Endothelial cell of umbilical vein (primary cell): ENCODE measurements at regions not wholly inside any gene's neighbourhood (a gene's known extent, or its start where the extent isn't known, plus 50 kb on each side); places are given as distances from the start of the nearest gene placed in this dataset.

Experiments used
- BruUV-seq: library from RNA; stranded (reverse); fragments of 400-500 nt; replicated peaks from 2 replicates; lab custom pipeline; 2021; lab: Mats Ljungman, UMichigan
- CTCF ChIA-PET: fragments of 300-600, 350-600 bp; sonication (Branson Sonifier 250); formaldehyde crosslinking; loops from one replicate; lab custom pipeline; 2021; ENCODE audit warnings: antibody characterized with exemption, inconsistent platforms; lab: Charles Lee
- POLR2A ChIA-PET: fragments of 300-600, 350-600 bp; sonication (Branson Sonifier 250); formaldehyde crosslinking; loops from one replicate; lab custom pipeline; 2021; ENCODE audit warnings: antibody characterized with exemption, inconsistent platforms; lab: Charles Lee
- DNase-seq: peaks from one replicate; pipeline ENCODE4 v3.0.0-alpha.2; 2011; ENCODE audit warnings: low read depth, low spot score
- FAIRE-seq: peaks from 2 replicates; lab custom pipeline; 2011; peaks lifted over from hg19 to GRCh38; lab: Jason Lieb, UNC
- H2AFZ ChIP-seq: 2 replicates; pipeline ENCODE4 v1.6.0; 2012; ENCODE audit warnings: low read depth, low read length, control low read depth, inconsistent platforms
- H3K27ac ChIP-seq: 2 replicates; pipeline ENCODE4 v1.5.1; 2011; ENCODE audit warnings: low read depth, mild to moderate bottlenecking, control low read depth, low read length, moderate library complexity; ENCODE audit not compliant: insufficient read depth
- H3K27me3 ChIP-seq, 2 experiments: 2 replicates each; pipeline versions ENCODE4 v1.6.0 to v1.6.1; 2011; ENCODE audit warnings: low read length in 2 of 2, mixed read lengths in 1 of 2; ENCODE audit not compliant: control insufficient read depth in 2 of 2, insufficient read depth in 2 of 2
- H3K36me3 ChIP-seq, 2 experiments: 2 replicates in 1 of 2; 3 replicates in 1 of 2; pipeline ENCODE4 v1.5.1; 2011; ENCODE audit warnings: low read length in 2 of 2, mild to moderate bottlenecking in 1 of 2, moderate library complexity in 1 of 2; ENCODE audit not compliant: control insufficient read depth in 2 of 2, insufficient read depth in 2 of 2; ENCODE audit errors: extremely low read depth in 1 of 2
- H3K4me1 ChIP-seq: 3 replicates; pipeline ENCODE4 v1.5.1; 2011; ENCODE audit warnings: mild to moderate bottlenecking, low read length; ENCODE audit not compliant: control insufficient read depth, insufficient read depth; ENCODE audit errors: extremely low read depth
- H3K4me2 ChIP-seq: 2 replicates; pipeline ENCODE4 v1.6.1; 2011; ENCODE audit warnings: low read length, control low read depth, mixed read lengths; ENCODE audit not compliant: insufficient read depth
- H3K4me3 ChIP-seq, 3 experiments: fragments of 200-600 bp in 1 of 3; sonication (generic), shearing (Covaris generic) in 1 of 3; replicated peaks in 1 of 3; 2 replicates each; pipeline ENCODE4 v1.5.1; 2011 to 2016; ENCODE audit warnings: control low read depth in 3 of 3, low read length in 3 of 3, mild to moderate bottlenecking in 2 of 3, inconsistent platforms in 1 of 3, low read depth in 1 of 3, moderate library complexity in 1 of 3; ENCODE audit not compliant: insufficient read depth in 1 of 3
- H3K79me2 ChIP-seq: 2 replicates; pipeline ENCODE4 v1.6.0; 2012; ENCODE audit warnings: low read length, inconsistent platforms; ENCODE audit not compliant: control insufficient read depth, insufficient read depth
- H3K9ac ChIP-seq: replicated peaks from 2 replicates; pipeline ENCODE3; 2011; ENCODE audit warnings: low read length, control low read depth; ENCODE audit not compliant: insufficient read depth; ENCODE audit errors: extremely low read depth
- H3K9me1 ChIP-seq: replicated peaks from 3 replicates; pipeline ENCODE4 v1.6.0; 2011; ENCODE audit warnings: mild to moderate bottlenecking, low read length; ENCODE audit not compliant: control insufficient read depth, insufficient read depth; ENCODE audit errors: extremely low read depth
- H3K9me3 ChIP-seq: replicated peaks from 2 replicates; pipeline ENCODE4 v1.5.1; 2012; ENCODE audit warnings: low read length, inconsistent platforms; ENCODE audit not compliant: control insufficient read depth, insufficient read depth
- H4K20me1 ChIP-seq: replicated peaks from 2 replicates; pipeline ENCODE3; 2011; ENCODE audit warnings: mild to moderate bottlenecking, low read length; ENCODE audit not compliant: control insufficient read depth, insufficient read depth; ENCODE audit errors: extremely low read depth
- EZH2 ChIP-seq: IDR thresholded peaks from 2 replicates; pipeline ENCODE4 v1.6.1; 2012; ENCODE audit warnings: borderline replicate concordance, low read depth, mild to moderate bottlenecking, moderate library complexity, low read length, inconsistent platforms; ENCODE audit not compliant: severe bottlenecking
- FOS ChIP-seq: IDR thresholded peaks from 2 replicates; pipeline ENCODE4 v1.6.1; 2011; ENCODE audit warnings: mild to moderate bottlenecking, low read length, moderate library complexity, borderline replicate concordance; ENCODE audit not compliant: insufficient read depth
- GATA2 ChIP-seq: IDR thresholded peaks from 2 replicates; pipeline ENCODE4 v1.7.0; 2011; ENCODE audit warnings: low read depth, mild to moderate bottlenecking, moderate library complexity, mixed read lengths, low read length; ENCODE audit not compliant: insufficient read length, insufficient read depth
- JUN ChIP-seq: IDR thresholded peaks from 2 replicates; pipeline ENCODE4 v1.6.1; 2011; ENCODE audit warnings: borderline replicate concordance, low read depth; ENCODE audit not compliant: insufficient read length, insufficient read depth
- MYC ChIP-seq: IDR thresholded peaks from one replicate; pipeline ENCODE4 v1.6.1; 2011; ENCODE audit warnings: mild to moderate bottlenecking, low read depth, low read length
- POLR2A ChIP-seq: IDR thresholded peaks from 2 replicates; pipeline ENCODE4 v1.6.1; 2012; ENCODE audit warnings: low read depth, mild to moderate bottlenecking, control low read depth, low read length
- POLR2AphosphoS5 ChIP-seq: IDR thresholded peaks from 2 replicates; pipeline ENCODE4 v1.6.1; 2012; ENCODE audit warnings: low read depth, mild to moderate bottlenecking, control low read depth, low read length, moderate library complexity; ENCODE audit not compliant: insufficient read depth
- dilution Hi-C: fragments of 300-500 bp; cut with MboI; formaldehyde crosslinking; loops from one replicate; pipeline ENCODE4 v1.15.0; 2019; ENCODE audit warnings: low sequenced_read_pairs; ENCODE audit not compliant: extremely low pct_ligation_motif_present
- intact Hi-C: fragments of 100-400 bp; cut with micrococcal nuclease; formaldehyde crosslinking; loops from one replicate; pipeline ENCODE4 v1.10.0; 2022
- TF ChIP-seq, protein P1 (sequence below), 2 donors: IDR thresholded peaks; 1 replicate in 1 of 2; 2 replicates in 1 of 2; pipeline ENCODE4 v1.5.1; 2011; ENCODE audit warnings: low read length in 2 of 2, mild to moderate bottlenecking in 2 of 2, moderate library complexity in 2 of 2, control low read depth in 1 of 2, inconsistent platforms in 1 of 2, low read depth in 1 of 2; ENCODE audit not compliant: insufficient read depth in 1 of 2; ENCODE audit errors: extremely low read depth in 1 of 2
- TF ChIP-seq, protein P2 (sequence below): IDR thresholded peaks from 2 replicates; pipeline ENCODE4 v1.6.1; 2011; ENCODE audit not compliant: insufficient read depth, insufficient read length

DNA sequence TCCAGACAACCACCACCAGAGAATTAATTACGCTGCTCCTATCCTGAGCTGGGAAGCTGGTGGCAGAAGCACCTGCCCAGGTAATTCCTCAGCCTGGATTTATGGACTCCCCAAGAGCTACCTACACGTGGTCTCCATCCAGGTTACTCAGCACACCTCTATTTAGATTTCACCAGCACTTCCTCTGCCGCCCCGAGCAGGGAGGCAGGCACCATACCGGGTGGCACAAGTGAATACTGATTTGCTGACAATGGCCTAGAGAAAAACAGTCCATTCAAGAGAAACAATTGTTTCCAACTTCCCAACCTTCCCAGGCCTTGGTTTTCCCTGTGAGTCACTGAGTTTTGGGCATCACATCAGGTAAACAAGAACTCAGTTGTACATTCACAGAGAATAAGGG, 134.3 kb downstream of the MATN1 start:
- no peak overlapping the region for H2AFZ ChIP-seq
- H4K20me1 ChIP-seq = no peaks in the 10 kb centered on the region
- H3K9me1 ChIP-seq = no peaks in the 10 kb centered on the region
- no peak overlapping the region for H3K4me3 ChIP-seq
- no peak for TF ChIP-seq FOS
- TF ChIP-seq POLR2AphosphoS5 = no peak
- TF ChIP-seq GATA2 = no peak
- H3K79me2 ChIP-seq = no peaks in the 10 kb centered on the region
- dilution Hi-C loops (no loop called here), intact Hi-C loops (no loop called here)
- no peak overlapping the region for H3K9ac ChIP-seq
- no peaks in the 10 kb centered on the region for H3K9me3 ChIP-seq
- ChIA-PET POLR2A (no interaction called here), CTCF (no interaction called here)
- no peaks in the 10 kb centered on the region for H3K4me1 ChIP-seq
- no peak overlapping the region for H3K27ac ChIP-seq
- no peak for FAIRE-seq
- H3K4me2 ChIP-seq = no peak overlapping the region
- BruUV-seq = no TSS peak
- H3K36me3 ChIP-seq = no peaks in the 10 kb centered on the region
- no peaks in the 10 kb centered on the region for H3K27me3 ChIP-seq
- DNase-seq = no peak

DNA sequence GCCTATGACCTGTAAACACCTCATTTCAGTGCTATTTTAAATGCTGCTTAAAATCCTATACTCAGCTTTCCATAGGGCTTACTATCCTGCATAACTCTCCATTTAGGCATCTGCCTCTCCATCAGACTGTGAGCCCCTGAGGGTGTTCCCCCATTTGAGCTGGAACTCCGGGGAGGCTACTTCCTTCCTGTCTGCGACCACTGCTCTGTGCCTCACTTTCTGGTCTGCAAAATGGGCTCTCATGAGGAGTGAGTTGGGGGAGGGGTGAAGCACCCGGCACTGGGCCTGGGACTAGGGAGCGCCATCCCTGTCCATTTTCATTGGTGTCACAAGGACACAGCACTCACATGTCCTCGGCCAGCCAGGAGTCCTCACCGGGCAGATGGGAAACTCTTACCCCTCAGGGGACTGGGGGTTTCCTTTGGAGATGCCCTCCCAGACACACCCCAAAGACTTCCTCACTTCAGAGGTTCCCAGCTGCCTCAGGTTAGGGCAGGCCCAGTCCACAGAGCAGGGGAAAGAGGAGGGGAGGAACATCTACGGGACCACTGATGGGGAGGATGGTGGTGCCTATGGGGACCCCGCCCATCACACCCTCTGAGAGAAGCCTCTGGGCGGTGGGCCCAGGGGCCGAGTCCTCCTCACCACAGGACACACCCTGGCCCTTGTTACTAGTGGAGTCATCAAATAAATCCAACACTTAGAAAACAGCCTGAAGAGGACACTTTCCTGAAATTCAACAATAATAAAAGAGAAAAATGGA, 134.9 kb downstream of the MATN1 start:
- FAIRE-seq = no peak
- no peak overlapping the region for H3K9ac ChIP-seq
- POLR2A ChIA-PET = no interaction called here

More for the DNA sequence above, 134.9 kb downstream of the MATN1 start:
- Histone ChIP-seq H3K4me2 (no peak overlapping the region), H3K27ac (no peak overlapping the region), H3K79me2 (no peaks in the 10 kb centered on the region), H3K9me1 (no peaks in the 10 kb centered on the region), H4K20me1 (no peaks in the 10 kb centered on the region), H3K36me3 (no peaks in the 10 kb centered on the region), H3K4me1 (no peaks in the 10 kb centered on the region), H3K27me3 (no peaks in the 10 kb centered on the region), H3K9me3 (no peaks in the 10 kb centered on the region), H3K4me3 (no peak overlapping the region), H2AFZ (no peak overlapping the region)
- no TSS peak for BruUV-seq
- TF ChIP-seq, protein P1, sequence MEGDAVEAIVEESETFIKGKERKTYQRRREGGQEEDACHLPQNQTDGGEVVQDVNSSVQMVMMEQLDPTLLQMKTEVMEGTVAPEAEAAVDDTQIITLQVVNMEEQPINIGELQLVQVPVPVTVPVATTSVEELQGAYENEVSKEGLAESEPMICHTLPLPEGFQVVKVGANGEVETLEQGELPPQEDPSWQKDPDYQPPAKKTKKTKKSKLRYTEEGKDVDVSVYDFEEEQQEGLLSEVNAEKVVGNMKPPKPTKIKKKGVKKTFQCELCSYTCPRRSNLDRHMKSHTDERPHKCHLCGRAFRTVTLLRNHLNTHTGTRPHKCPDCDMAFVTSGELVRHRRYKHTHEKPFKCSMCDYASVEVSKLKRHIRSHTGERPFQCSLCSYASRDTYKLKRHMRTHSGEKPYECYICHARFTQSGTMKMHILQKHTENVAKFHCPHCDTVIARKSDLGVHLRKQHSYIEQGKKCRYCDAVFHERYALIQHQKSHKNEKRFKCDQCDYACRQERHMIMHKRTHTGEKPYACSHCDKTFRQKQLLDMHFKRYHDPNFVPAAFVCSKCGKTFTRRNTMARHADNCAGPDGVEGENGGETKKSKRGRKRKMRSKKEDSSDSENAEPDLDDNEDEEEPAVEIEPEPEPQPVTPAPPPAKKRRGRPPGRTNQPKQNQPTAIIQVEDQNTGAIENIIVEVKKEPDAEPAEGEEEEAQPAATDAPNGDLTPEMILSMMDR (IDR thresholded peaks at IDR 0.05; ENCODE audit: extremely low read depth in 1 of 2, insufficient read depth in 1 of 2, low read depth in 1 of 2, low read length in 2 of 2) = no peak
- TF ChIP-seq, protein P2, sequence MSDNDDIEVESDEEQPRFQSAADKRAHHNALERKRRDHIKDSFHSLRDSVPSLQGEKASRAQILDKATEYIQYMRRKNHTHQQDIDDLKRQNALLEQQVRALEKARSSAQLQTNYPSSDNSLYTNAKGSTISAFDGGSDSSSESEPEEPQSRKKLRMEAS = no peak
- no peak for TF ChIP-seq GATA2
- TF ChIP-seq FOS = no peak
- TF ChIP-seq POLR2A = no peak
- TF ChIP-seq MYC = no peak
- no peak for TF ChIP-seq POLR2AphosphoS5
- TF ChIP-seq JUN = no peak
- TF ChIP-seq EZH2 = no peak
- dilution Hi-C loops (no loop called here), intact Hi-C loops (no loop called here)
- no peak for DNase-seq
- CTCF ChIA-PET = no interaction called here
